OCI-LY7 (cell line): ENCODE measurements at regions not wholly inside any gene's neighbourhood (a gene's known extent, or its start where the extent isn't known, plus 50 kb on each side); places are given as distances from the start of the nearest gene placed in this dataset.

Experiments used
- BruUV-seq: library from RNA; stranded (reverse); fragments of 400-500 nt; replicated peaks from 2 replicates; lab custom pipeline; 2021; lab: Mats Ljungman, UMichigan
- CTCF ChIA-PET: fragments of 300-600 bp; sonication (Branson Sonifier 250); formaldehyde crosslinking; loops from one replicate; lab custom pipeline; 2022; ENCODE audit warnings: antibody characterized with exemption; ENCODE audit not compliant: unreplicated experiment; lab: Charles Lee
- POLR2A ChIA-PET: fragments of 300-600 bp; sonication (Branson Sonifier 250); formaldehyde crosslinking; loops from one replicate; lab custom pipeline; 2022; ENCODE audit warnings: antibody characterized with exemption; lab: Charles Lee
- DNase-seq: peaks from one replicate; pipeline ENCODE4 v3.0.0-alpha.2; 2015; ENCODE audit warnings: low spot score
- H2AFZ ChIP-seq: fragments of 200-600 bp; sonication (generic), shearing (Covaris generic); 2 replicates; pipeline ENCODE4 v1.6.1; 2014; ENCODE audit warnings: mild to moderate bottlenecking, antibody characterized with exemption, low read length, moderate library complexity
- H3K27ac ChIP-seq: fragments of 200-600 bp; sonication (generic); 2 replicates; pipeline ENCODE4 v1.5.1; 2014; ENCODE audit warnings: mixed run types, low read depth, mild to moderate bottlenecking, moderate library complexity, low read length, inconsistent platforms; ENCODE audit not compliant: poor library complexity, severe bottlenecking
- H3K36me3 ChIP-seq: fragments of 200-600 bp; sonication (generic); 2 replicates; pipeline ENCODE4 v1.6.1; 2014; ENCODE audit warnings: mild to moderate bottlenecking, antibody characterized with exemption, low read length, moderate library complexity, mixed read lengths; ENCODE audit not compliant: insufficient read depth
- H3K4me1 ChIP-seq: fragments of 200-600 bp; sonication (generic); 2 replicates; pipeline ENCODE4 v1.5.1; 2014; ENCODE audit warnings: mild to moderate bottlenecking, low read length; ENCODE audit not compliant: insufficient read depth, poor library complexity, severe bottlenecking
- H3K4me2 ChIP-seq: fragments of 200-600 bp; sonication (generic); 2 replicates; pipeline ENCODE4 v1.6.1; 2014; ENCODE audit warnings: mild to moderate bottlenecking, low read length
- H3K4me3 ChIP-seq: fragments of 200-600 bp; sonication (generic); 2 replicates; pipeline ENCODE4 v1.5.1; 2014; ENCODE audit warnings: mild to moderate bottlenecking, low read depth, low read length; ENCODE audit not compliant: poor library complexity, severe bottlenecking
- H3K79me2 ChIP-seq: fragments of 200-600 bp; sonication (generic); 2 replicates; pipeline ENCODE4 v1.6.1; 2016; ENCODE audit warnings: low read depth, mild to moderate bottlenecking, low read length, moderate library complexity, mixed read lengths; ENCODE audit not compliant: insufficient read depth
- H3K9me2 ChIP-seq: fragments of 200-600 bp; sonication (generic); 2 replicates; pipeline ENCODE4 v1.6.1; 2016; ENCODE audit warnings: mild to moderate bottlenecking, low read length, mixed read lengths; ENCODE audit not compliant: insufficient read depth
- H3K9me3 ChIP-seq: fragments of 200-600 bp; sonication (generic); 2 replicates; pipeline ENCODE4 v1.6.1; 2014; ENCODE audit warnings: mild to moderate bottlenecking, mixed run types, low read length, mixed read lengths
- H4K20me1 ChIP-seq: fragments of 200-600 bp; sonication (generic); 2 replicates; pipeline ENCODE4 v1.6.1; 2014; ENCODE audit warnings: mild to moderate bottlenecking, antibody characterized with exemption, low read length, moderate library complexity, mixed read lengths; ENCODE audit not compliant: insufficient read depth
- EZH2phosphoT487 ChIP-seq: fragments of 200-600 bp; sonication (generic); IDR thresholded peaks from 2 replicates; pipeline ENCODE4 v1.6.1; 2018; ENCODE audit warnings: low read depth, borderline replicate concordance, mild to moderate bottlenecking, mixed run types, antibody characterized with exemption, low read length, moderate library complexity, mixed read lengths
- intact Hi-C: fragments of 100-400 bp; cut with micrococcal nuclease; formaldehyde crosslinking; loops from one replicate; pipeline ENCODE4 v1.10.0; 2022; ENCODE audit not compliant: unreplicated experiment
- TF ChIP-seq, protein P1 (sequence below): fragments of 200-600 bp; sonication (generic); conservative IDR thresholded peaks from 2 replicates; pipeline ENCODE4 v1.5.1; 2014; ENCODE audit warnings: mild to moderate bottlenecking, antibody characterized with exemption, low read length, moderate library complexity, mixed read lengths

DNA sequence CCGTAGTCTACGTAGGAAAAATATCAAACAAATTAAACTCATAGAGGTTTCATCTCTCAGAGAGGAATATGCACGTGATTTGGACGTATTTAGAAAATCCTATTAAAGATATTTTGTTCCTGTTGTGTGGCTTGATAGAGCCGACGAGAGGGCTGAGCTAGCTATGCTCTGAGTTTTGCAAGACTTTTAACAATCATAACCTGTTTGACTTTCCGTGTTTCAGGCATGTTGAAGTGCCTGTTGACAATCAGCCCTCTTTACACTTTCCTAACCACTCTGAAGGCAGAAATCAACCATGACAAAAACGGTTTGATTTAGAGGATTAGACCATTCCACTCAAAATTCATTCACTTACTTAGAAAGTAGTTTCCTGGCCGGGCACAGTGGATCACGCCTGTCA is 297.3 kb downstream of the ASMT start:
- H3K9me2 ChIP-seq = no peaks in the 10 kb centered on the region
- ChIA-PET POLR2A (no interaction called here), CTCF (no interaction called here)
- DNase-seq = no peak
- H2AFZ ChIP-seq = no peak overlapping the region
- no peak overlapping the region for H3K27ac ChIP-seq
- no peaks in the 10 kb centered on the region for H3K9me3 ChIP-seq
- H3K79me2 ChIP-seq = no peaks in the 10 kb centered on the region
- intact Hi-C loops = no loop called here
- TF ChIP-seq, protein P1, sequence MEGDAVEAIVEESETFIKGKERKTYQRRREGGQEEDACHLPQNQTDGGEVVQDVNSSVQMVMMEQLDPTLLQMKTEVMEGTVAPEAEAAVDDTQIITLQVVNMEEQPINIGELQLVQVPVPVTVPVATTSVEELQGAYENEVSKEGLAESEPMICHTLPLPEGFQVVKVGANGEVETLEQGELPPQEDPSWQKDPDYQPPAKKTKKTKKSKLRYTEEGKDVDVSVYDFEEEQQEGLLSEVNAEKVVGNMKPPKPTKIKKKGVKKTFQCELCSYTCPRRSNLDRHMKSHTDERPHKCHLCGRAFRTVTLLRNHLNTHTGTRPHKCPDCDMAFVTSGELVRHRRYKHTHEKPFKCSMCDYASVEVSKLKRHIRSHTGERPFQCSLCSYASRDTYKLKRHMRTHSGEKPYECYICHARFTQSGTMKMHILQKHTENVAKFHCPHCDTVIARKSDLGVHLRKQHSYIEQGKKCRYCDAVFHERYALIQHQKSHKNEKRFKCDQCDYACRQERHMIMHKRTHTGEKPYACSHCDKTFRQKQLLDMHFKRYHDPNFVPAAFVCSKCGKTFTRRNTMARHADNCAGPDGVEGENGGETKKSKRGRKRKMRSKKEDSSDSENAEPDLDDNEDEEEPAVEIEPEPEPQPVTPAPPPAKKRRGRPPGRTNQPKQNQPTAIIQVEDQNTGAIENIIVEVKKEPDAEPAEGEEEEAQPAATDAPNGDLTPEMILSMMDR = no peak
- no peak for TF ChIP-seq EZH2phosphoT487
- no peak overlapping the region for H3K4me3 ChIP-seq
- BruUV-seq = no TSS peak
- no peaks in the 10 kb centered on the region for H3K36me3 ChIP-seq
- H4K20me1 ChIP-seq = no peaks in the 10 kb centered on the region
- no peak overlapping the region for H3K4me2 ChIP-seq
- H3K4me1 ChIP-seq = no peaks in the 10 kb centered on the region

DNA sequence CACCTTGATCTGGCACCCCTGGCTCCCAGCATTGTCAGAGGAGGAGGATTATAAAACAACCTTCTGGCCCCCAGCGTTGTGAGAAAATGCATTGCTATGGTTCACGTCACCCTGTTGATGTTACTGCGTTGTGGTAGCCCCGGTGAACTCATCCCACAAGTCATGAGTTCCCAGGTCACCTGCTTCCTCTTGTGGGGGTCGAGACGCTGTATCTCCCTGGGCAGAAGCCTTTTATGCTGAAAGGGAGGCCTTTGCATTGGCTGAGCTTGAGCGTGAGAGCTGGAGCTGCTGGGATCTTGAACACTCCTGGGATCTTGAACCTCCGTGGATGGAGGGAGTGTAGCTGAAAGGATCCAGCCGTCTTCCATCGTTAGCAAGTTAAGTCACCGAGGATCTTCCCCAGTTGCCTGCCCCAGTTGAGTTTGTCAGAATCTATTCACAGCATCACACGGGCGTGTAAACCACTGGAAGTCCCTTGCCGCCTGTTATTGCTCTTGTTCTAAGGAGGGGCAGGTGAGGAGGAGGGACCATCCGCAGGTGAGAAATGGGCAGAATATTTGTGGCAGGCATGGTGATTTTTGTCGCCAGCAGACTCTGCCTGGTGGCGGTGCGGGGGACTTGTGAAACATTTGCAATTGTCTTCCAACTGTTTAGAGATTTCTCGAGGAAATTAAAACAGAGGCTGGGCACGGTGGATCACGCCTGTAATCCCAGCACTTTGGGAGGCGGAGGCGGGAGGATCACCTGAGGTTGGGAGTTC is 299.9 kb downstream of the ASMT start:
- POLR2A ChIA-PET = no interaction called here
- Histone ChIP-seq H3K79me2 (no peaks in the 10 kb centered on the region), H3K9me3 (no peaks in the 10 kb centered on the region), H3K27ac (no peak overlapping the region), H3K4me2 (no peak overlapping the region), H4K20me1 (no peaks in the 10 kb centered on the region), H3K9me2 (no peaks in the 10 kb centered on the region), H3K4me3 (no peak overlapping the region), H3K4me1 (no peaks in the 10 kb centered on the region), H2AFZ (no peak overlapping the region), H3K36me3 (no peaks in the 10 kb centered on the region)
- DNase-seq = no peak
- TF ChIP-seq, protein P1 = no peak
- TF ChIP-seq EZH2phosphoT487 = no peak
- BruUV-seq = no TSS peak
- intact Hi-C loops = no loop called here
- CTCF ChIA-PET = no interaction called here

DNA sequence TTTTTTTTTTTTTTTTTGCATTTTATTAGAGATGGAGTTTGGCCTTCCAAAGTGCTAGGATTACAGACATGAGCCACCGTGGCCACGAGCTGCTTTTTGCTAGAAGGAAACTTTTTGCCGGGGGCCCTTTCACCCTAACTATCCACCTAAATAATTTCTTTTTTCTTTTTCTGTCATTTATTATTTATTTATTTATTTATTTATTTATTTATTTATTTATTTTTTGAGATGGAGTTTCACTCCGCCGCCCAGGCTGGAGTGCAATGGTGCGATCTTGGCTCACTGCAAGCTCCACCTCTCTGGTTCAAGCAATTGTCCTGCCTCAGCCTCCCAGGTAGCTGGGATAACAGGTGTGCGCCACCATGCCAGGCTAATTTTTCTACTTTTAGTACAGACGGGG is 303.9 kb downstream of the ASMT start:
- H3K27ac ChIP-seq = no peak overlapping the region
- no peaks in the 10 kb centered on the region for H3K9me2 ChIP-seq
- H4K20me1 ChIP-seq = no peaks in the 10 kb centered on the region
- no peak overlapping the region for H2AFZ ChIP-seq
- no peak overlapping the region for H3K4me2 ChIP-seq
- intact Hi-C loops = no loop called here
- no peaks in the 10 kb centered on the region for H3K9me3 ChIP-seq
- CTCF ChIA-PET = no interaction called here
- no peak for DNase-seq
- no peak for TF ChIP-seq EZH2phosphoT487
- TF ChIP-seq, protein P1 = no peak
- H3K79me2 ChIP-seq = no peaks in the 10 kb centered on the region
- BruUV-seq = no TSS peak
- no peaks in the 10 kb centered on the region for H3K36me3 ChIP-seq
- POLR2A ChIA-PET = no interaction called here
- H3K4me1 ChIP-seq = no peaks in the 10 kb centered on the region
- H3K4me3 ChIP-seq = no peak overlapping the region
